Neural cell (in vitro differentiated cells): ENCODE measurements at regions not wholly inside any gene's neighbourhood (a gene's known extent, or its start where the extent isn't known, plus 50 kb on each side); places are given as distances from the start of the nearest gene placed in this dataset.

ENCODE experiments used
- TF ChIP-seq, protein P1 (sequence below): fragments of 450-650 bp; IDR thresholded peaks from 2 replicates; pipeline ENCODE4 v1.5.1; 2014; ENCODE audit warnings: antibody characterized with exemption, mild to moderate bottlenecking, moderate library complexity; ENCODE audit not compliant: poor library complexity, severe bottlenecking
- TF ChIP-seq, protein P2 (sequence below): IDR thresholded peaks from 2 replicates; pipeline ENCODE4 v1.6.1; 2012; ENCODE audit warnings: borderline replicate concordance

DNA sequence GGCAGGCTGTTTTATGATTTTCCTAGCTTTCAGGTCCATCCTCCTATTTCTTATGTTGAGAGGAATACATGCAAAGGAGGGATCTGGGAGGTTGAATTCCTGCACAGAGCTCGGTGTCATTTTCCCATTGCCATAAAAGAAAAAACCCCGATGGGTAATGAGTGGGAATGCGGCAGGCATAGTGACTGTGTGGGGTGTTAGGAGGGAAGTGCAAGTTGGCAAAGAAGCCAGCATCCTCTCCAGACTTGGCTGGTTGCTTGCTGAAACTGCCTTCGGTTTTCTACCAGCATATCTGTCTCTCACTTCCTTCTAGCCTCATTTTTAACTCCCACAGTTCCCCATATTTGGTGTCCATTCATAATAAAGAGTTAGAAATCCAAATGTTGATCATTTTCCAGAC lies 1046.1 kb downstream of the SLC6A15 start:
- TF ChIP-seq, protein P1, sequence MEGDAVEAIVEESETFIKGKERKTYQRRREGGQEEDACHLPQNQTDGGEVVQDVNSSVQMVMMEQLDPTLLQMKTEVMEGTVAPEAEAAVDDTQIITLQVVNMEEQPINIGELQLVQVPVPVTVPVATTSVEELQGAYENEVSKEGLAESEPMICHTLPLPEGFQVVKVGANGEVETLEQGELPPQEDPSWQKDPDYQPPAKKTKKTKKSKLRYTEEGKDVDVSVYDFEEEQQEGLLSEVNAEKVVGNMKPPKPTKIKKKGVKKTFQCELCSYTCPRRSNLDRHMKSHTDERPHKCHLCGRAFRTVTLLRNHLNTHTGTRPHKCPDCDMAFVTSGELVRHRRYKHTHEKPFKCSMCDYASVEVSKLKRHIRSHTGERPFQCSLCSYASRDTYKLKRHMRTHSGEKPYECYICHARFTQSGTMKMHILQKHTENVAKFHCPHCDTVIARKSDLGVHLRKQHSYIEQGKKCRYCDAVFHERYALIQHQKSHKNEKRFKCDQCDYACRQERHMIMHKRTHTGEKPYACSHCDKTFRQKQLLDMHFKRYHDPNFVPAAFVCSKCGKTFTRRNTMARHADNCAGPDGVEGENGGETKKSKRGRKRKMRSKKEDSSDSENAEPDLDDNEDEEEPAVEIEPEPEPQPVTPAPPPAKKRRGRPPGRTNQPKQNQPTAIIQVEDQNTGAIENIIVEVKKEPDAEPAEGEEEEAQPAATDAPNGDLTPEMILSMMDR: no peak
- TF ChIP-seq, protein P2, sequence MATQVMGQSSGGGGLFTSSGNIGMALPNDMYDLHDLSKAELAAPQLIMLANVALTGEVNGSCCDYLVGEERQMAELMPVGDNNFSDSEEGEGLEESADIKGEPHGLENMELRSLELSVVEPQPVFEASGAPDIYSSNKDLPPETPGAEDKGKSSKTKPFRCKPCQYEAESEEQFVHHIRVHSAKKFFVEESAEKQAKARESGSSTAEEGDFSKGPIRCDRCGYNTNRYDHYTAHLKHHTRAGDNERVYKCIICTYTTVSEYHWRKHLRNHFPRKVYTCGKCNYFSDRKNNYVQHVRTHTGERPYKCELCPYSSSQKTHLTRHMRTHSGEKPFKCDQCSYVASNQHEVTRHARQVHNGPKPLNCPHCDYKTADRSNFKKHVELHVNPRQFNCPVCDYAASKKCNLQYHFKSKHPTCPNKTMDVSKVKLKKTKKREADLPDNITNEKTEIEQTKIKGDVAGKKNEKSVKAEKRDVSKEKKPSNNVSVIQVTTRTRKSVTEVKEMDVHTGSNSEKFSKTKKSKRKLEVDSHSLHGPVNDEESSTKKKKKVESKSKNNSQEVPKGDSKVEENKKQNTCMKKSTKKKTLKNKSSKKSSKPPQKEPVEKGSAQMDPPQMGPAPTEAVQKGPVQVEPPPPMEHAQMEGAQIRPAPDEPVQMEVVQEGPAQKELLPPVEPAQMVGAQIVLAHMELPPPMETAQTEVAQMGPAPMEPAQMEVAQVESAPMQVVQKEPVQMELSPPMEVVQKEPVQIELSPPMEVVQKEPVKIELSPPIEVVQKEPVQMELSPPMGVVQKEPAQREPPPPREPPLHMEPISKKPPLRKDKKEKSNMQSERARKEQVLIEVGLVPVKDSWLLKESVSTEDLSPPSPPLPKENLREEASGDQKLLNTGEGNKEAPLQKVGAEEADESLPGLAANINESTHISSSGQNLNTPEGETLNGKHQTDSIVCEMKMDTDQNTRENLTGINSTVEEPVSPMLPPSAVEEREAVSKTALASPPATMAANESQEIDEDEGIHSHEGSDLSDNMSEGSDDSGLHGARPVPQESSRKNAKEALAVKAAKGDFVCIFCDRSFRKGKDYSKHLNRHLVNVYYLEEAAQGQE: no peak
